GM12891 (cell line): ENCODE measurements at regions not wholly inside any gene's neighbourhood (a gene's known extent, or its start where the extent isn't known, plus 50 kb on each side); places are given as distances from the start of the nearest gene placed in this dataset.
"Not testable (repeated sequence)": the region's sequence is repeated elsewhere in the genome, so short reads cannot be mapped to it uniquely, and the experiment has no call there.

Source experiments
- DNase-seq: peaks from one replicate; pipeline ENCODE4 v3.0.0; 2011; ENCODE audit warnings: low spot score; ENCODE audit not compliant: insufficient read length
- FAIRE-seq: peaks from 2 replicates; lab custom pipeline; 2011; peaks lifted over from hg19 to GRCh38; lab: Jason Lieb, UNC
- PAX5 ChIP-seq: IDR thresholded peaks from 2 replicates; pipeline ENCODE4 v1.6.1; 2011; ENCODE audit warnings: low read length, moderate library complexity, mild to moderate bottlenecking; ENCODE audit not compliant: insufficient read depth, severe bottlenecking
- POLR2A ChIP-seq: IDR thresholded peaks from 2 replicates; pipeline ENCODE4 v1.6.1; 2011; ENCODE audit warnings: low read depth, low read length, control low read depth
- POLR2AphosphoS5 ChIP-seq: IDR thresholded peaks from 2 replicates; pipeline ENCODE4 v1.6.1; 2011; ENCODE audit warnings: low read depth, low read length, control low read depth
- POU2F2 ChIP-seq: IDR thresholded peaks from 2 replicates; pipeline ENCODE4 v1.6.1; 2011; ENCODE audit warnings: low read depth, mild to moderate bottlenecking, control low read depth, low read length, moderate library complexity
- SPI1 ChIP-seq: IDR thresholded peaks from 2 replicates; pipeline ENCODE4 v1.6.1; 2011; ENCODE audit warnings: low read depth, low read length, control low read depth
- TAF1 ChIP-seq: IDR thresholded peaks from 2 replicates; pipeline ENCODE4 v1.6.1; 2011; ENCODE audit warnings: low read depth, low read length, control low read depth

DNA sequence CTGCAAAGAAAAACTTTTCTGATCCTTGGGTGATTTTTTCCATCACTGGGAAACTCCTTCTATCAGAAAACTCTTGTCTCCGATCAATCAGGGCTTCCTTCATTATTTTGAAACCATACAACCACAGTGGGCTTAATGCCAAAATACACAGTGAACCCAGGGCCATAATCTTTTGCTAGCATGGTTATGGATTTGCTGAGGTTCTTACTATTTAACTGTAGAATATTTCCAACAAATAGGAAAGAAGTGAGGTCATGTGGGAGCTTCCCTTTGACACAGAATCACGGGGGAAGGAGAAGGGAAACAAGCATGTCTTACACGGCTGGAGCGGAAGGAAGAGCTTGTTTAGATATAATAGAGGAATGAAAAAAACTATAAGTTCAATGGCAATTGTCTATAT is 1241.7 kb downstream of the REEP3 start:
- peak; percentile 5 for FAIRE-seq
- no peak for TF ChIP-seq SPI1
- TF ChIP-seq POLR2A: no peak
- no peak for TF ChIP-seq PAX5
- TF ChIP-seq POLR2AphosphoS5: no peak
- TF ChIP-seq TAF1: no peak
- TF ChIP-seq POU2F2: no peak
- DNase-seq: no peak

- TF ChIP-seq POU2F2 (no peak), PAX5 (no peak), POLR2AphosphoS5 (no peak), TAF1 (no peak), POLR2A (no peak), SPI1 (no peak)
- DNase-seq (no peak), FAIRE-seq (no peak)
These were observed 1244.3 kb downstream of the REEP3 start for GRCh38 chr10:64765498-64765897.

GRCh38 chr10:64771253-64772050 is 1250.3 kb downstream of the REEP3 start:
- DNase-seq (no peak), FAIRE-seq (no peak)
- TF ChIP-seq POU2F2 (no peak), POLR2AphosphoS5 (no peak), TAF1 (no peak), PAX5 (no peak)

GRCh38 chr10:64773357-64773756 is 1252.2 kb downstream of the REEP3 start:
- FAIRE-seq: no peak

GRCh38 chr10:64784451-64784850 is 1263.2 kb downstream of the REEP3 start:
- FAIRE-seq: not testable (repeated sequence)

More at GRCh38 chr10:64773357-64773756, 1252.2 kb downstream of the REEP3 start:
- TF ChIP-seq TAF1: no peak
- no peak for TF ChIP-seq POLR2A
- TF ChIP-seq SPI1: no peak
- no peak for TF ChIP-seq PAX5
- no peak for TF ChIP-seq POU2F2
- TF ChIP-seq POLR2AphosphoS5: no peak
- DNase-seq: no peak

DNA sequence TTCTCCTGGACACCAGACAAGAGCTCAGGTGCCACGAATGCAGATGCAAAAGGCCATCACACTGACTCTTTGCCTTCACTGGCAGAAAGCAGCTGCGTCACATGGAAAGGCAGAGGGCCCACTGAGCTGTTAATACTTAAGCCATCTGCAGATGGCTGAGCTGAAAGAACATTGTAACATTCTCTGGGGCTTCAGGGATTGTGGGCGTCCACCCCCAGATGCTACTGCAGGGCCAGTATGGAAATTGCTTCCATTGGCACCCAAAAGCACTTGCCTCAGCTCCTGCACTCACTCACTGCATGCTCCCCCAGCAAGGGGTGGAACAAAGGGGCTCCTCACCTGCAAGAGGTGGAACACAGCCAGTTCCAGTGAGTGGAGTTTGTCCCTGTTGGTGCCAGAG is 1264.6 kb downstream of the REEP3 start:
- DNase-seq: no peak
- FAIRE-seq: no peak
- TF ChIP-seq PAX5 (no peak), POLR2AphosphoS5 (no peak), POU2F2 (no peak), POLR2A (no peak), TAF1 (no peak), SPI1 (no peak)

More at GRCh38 chr10:64784451-64784850, 1263.2 kb downstream of the REEP3 start:
- DNase-seq: not testable (repeated sequence)

DNA sequence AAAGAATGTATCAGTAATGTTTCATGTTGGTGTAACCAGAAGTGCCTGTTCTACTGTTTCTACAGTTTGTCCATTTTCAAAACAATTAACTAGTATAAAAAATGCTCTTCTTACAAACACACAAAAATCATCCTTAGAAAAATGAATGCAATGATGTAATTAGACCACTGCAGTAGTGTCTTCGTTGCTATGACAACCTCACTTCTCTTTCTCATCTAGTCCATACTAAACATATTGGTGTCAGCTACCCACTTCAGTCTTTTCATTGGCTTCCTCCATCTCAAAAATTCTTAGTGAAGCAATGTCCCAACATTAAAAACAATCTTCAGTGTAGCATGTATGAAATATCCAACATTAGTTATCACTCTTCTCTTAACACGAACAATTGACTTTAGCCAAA is 1265.8 kb downstream of the REEP3 start:
- DNase-seq (no peak), FAIRE-seq (no peak)
- TF ChIP-seq TAF1 (no peak), SPI1 (no peak), POLR2AphosphoS5 (no peak), POU2F2 (no peak), POLR2A (no peak), PAX5 (no peak)

DNA sequence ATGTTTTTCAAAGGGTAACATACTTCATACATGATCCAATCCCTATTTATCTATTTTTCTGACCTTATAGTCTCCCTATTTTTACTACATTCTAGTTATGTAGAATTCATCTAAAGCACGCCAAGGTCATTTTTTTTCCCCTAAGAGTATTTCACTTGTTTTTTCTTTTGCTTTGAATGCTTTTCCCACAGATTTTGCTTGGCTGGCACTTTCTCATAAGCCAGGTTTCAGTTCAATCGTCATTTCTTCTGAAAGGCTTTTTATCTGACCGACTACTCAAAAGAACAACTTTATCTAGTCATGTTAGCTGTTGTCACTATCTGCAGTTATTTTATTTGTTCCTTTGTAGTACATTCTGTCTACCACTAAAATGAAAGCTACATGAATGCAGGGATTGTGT is 1274.6 kb downstream of the REEP3 start:
- TF ChIP-seq TAF1 (no peak), POLR2AphosphoS5 (no peak), PAX5 (no peak), POU2F2 (no peak), SPI1 (no peak), POLR2A (no peak)
- FAIRE-seq: no peak

DNA sequence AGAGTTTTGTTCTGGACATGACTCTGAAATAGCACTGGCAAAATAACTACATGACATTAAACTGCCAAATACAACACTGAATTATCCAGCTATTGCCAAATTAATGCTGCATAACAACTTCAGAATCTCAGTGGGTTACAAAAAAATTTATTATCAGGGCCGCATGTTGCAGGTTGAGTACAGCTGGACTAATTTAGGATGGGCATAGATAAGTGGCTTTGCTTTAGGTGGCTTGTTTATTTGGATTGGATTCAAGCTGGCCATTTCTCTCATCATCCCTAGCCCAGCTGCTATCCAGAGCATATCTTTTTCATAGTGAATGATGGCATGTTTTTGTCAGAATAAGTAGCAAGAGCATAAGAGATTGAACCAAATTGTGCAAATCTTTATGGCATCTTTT is 1277.1 kb downstream of the REEP3 start:
- no peak for TF ChIP-seq SPI1
- no peak for TF ChIP-seq POLR2A
- no peak for TF ChIP-seq POLR2AphosphoS5
- TF ChIP-seq PAX5: no peak
- no peak for TF ChIP-seq POU2F2
- TF ChIP-seq TAF1: no peak
- no peak for DNase-seq
- FAIRE-seq: no peak

More for the DNA sequence above, 1274.6 kb downstream of the REEP3 start:
- no peak for DNase-seq

DNA sequence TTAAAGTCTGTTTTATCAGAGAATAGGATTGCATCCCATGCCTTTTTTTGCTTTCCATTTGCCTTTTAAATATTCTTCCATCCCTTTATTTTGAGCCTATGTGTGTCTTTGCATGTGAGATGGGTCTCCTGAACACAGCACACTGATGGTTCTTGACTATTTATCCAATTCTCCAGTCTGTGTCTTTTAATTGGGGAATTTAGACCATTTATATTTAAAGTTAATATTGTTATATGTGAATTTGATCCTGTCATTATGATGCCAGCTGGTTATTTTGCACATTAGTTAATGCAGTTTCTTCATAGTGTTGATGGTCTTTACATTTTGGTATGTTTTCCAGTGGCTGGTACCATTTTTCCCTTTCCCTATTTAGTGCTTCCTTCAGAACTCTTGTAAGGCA is 1287.0 kb downstream of the REEP3 start:
- DNase-seq, FAIRE-seq: not testable (repeated sequence)

GRCh38 chr10:64810046-64810445 is 1288.8 kb downstream of the REEP3 start:
- not testable (repeated sequence) for DNase-seq, FAIRE-seq
